HepG2 (cell line): ENCODE measurements at regions not wholly inside any gene's neighbourhood (a gene's known extent, or its start where the extent isn't known, plus 50 kb on each side); places are given as distances from the start of the nearest gene placed in this dataset.

Source experiments
- CBX1 ChIP-seq: IDR thresholded peaks from one replicate; pipeline ENCODE4 v1.6.1; 2016; ENCODE audit warnings: antibody characterized with exemption, low read depth
- IRF2 ChIP-seq: IDR thresholded peaks from 2 replicates; pipeline ENCODE4 v1.6.1; 2018; ENCODE audit warnings: missing genetic modification reagents, missing compliant biosample characterization
- JUNB ChIP-seq: sonication (generic); formaldehyde crosslinking; IDR thresholded peaks from 2 replicates; pipeline ENCODE4 v1.8.0; 2022; ENCODE audit warnings: missing genetic modification reagents, mild to moderate bottlenecking, borderline replicate concordance
- KLF6 ChIP-seq: IDR thresholded peaks from 2 replicates; pipeline ENCODE4 v1.8.0; 2016; ENCODE audit warnings: missing biosample characterization, missing genetic modification reagents
- TBX2 ChIP-seq: sonication (generic); formaldehyde crosslinking; IDR thresholded peaks from 2 replicates; pipeline ENCODE4 v1.5.0; 2020; ENCODE audit warnings: missing genetic modification reagents, mild to moderate bottlenecking, borderline replicate concordance
- TFE3 ChIP-seq: IDR thresholded peaks from 2 replicates; pipeline ENCODE4 v1.6.1; 2016
- ZSCAN29 ChIP-seq: sonication (generic); formaldehyde crosslinking; conservative IDR thresholded peaks from 2 replicates; pipeline ENCODE4 v1.4.0; 2020; ENCODE audit warnings: mild to moderate bottlenecking, missing genetic modification reagents

GRCh38 chr1:5029136-5029535, 374.7 kb downstream of the AJAP1 start:
- TF ChIP-seq CBX1 (no peak), JUNB (CRISPR knock-in tag) (no peak), KLF6 (CRISPR knock-in tag) (no peak), TBX2 (CRISPR knock-in tag) (no peak), IRF2 (CRISPR knock-in tag) (no peak), ZSCAN29 (CRISPR knock-in tag) (no peak), TFE3 (CRISPR knock-in tag) (no peak)
